Pons (tissue), 1 donor: ENCODE measurements at regions not wholly inside any gene's neighbourhood (a gene's known extent, or its start where the extent isn't known, plus 50 kb on each side); places are given as distances from the start of the nearest gene placed in this dataset.

Experiments
- DNase-seq: peaks from one replicate; pipeline ENCODE4 v3.0.0-alpha.2; 2016; ENCODE audit warnings: low spot score

DNA sequence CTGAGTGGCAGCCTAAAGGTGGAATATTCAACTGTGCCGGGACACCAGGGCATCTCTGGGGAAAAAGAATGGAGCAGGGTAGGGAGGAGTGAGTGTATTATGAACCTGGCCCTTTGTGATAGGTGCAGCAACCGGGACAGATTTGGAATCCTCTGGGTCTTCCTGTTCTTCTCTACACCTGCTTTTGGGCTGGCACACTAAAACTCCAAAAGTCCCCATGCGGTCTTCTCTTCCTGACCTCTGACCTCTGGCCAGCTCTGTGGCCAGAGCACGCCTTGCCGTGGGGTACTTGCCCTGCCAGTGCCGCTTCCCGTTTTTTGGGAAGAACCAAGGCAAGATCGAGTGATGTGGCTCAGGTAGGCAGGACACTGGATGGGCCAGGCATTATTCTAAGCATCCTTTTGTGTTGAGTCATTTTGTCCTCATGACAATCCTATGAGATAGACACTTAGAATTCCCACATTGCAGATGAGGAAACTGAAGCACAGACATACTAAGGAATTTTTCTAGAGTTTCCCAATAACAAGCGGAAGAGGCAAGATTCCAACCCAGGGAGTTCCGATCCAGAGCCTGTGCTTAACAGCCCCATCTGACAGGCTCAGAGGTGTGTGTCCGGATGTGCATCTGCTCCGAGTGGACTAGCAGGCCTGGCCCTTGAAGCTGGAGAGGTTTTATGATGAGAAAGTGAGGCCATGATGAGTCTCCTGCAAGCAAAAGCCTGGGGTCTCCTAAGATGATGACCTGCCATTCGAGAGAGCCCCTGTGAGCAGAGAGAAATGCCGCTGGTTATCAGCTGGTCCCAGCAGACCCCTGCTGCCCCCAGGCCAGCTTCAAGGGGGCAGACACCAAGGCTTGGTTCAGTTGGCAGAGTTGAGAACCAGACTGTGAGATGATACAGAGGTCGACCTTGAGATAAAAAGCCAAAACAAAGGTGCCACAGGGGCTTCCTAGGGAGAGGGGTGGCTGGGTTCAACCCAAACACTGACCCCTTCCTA is 67.9 kb upstream of the ESRRB start:
- DNase-seq = no peak

DNA sequence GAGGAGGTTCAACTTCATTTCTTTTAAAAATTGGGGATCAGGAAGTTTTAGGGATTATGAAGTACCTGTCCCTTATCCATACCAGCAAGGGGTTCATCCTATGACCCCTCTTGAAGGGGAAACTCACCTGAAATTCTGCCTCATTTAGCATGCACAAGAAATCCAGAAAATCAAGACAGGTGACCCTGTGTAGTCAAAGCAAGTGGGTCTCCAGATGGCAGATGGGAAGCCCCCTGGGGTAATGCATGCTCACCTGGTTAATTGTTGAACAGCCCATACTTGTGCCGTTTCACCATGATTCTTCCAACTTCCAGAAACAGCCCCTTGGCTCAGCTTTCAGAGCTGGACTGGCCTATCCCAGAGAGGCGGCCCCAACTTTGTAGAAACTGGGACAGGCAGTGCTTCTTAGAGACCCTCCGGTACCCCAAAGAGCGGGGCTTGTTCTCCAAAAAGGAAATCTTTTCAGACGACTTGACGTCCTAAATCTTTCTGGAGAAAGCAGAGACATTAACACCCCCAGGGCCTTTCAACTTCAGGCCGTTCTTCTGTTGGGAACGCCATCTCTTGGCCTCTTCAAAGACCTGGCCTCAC is 66.3 kb upstream of the ESRRB start:
- DNase-seq = no peak

DNA sequence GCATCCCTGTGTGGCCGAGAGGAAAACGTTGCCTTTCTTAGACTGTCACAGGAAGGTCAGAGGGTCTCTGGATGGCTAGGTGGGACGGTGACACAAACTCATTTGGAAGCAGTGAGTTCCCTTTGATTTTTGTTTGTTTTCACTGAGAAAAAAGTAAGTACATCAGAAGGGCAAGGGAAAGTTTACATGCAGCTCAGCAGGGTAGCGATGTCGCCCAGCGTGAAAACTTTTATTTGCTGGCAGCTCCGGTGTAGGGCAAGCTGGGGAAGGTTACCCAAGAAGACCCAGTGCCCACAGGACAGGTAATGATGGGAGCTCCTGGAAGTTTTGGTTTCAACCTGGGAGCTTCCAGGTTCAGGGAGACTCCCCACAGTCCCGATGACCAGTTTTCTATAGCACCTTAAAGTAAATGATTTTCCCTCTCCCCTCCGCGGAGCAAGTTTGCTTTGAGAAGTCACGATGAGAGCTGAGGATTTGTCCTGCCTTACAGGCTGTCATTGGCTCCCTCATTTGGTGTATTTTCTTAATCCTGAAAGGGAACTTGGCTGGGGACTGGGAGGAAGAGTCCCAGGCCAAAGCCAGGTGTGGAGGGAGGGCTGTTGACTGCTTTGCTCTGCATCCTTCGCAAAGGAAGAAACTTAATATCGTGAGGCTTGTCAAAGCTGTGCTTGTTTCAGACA is 64.7 kb upstream of the ESRRB start:
- DNase-seq = no peak

DNA sequence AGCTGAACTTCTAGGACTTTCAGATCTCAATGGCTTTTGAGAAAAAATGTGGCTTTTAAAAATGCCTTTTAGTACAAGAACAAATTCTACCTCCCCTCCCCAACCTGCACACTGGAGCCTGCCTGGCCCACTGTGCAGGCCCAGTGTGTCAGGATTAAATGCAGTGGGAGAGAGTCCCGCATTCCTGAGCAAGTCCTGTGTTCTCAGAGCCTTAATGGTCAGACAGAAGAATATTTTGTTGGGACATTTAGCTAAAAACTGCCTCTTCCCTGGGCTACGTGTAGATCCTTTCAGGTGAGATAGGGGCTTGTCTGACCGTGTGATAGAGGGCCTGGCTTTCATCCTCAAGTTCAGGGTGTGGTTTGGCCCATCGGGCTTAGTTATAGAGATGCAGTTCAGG is 63.1 kb upstream of the ESRRB start:
- DNase-seq = no peak

DNA sequence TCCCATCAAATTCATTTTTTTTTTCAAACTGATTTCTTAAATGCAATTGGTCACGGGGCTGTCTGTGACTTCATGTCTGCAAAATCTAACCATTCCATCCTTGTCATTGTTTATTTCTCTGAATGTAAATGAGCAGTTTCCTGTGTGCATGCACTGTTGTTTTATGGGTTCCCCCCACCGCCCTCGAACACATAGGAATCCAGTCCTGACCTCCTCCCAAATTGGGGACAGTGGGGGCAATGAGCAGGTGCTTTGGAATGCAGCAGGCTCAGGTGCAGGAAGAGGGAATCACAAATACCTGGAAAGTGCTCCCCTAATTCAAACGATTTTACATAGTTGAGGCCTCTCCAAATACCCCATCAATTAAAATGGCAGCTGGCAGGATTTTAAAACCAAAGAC is 62.6 kb upstream of the ESRRB start:
- DNase-seq = no peak

DNA sequence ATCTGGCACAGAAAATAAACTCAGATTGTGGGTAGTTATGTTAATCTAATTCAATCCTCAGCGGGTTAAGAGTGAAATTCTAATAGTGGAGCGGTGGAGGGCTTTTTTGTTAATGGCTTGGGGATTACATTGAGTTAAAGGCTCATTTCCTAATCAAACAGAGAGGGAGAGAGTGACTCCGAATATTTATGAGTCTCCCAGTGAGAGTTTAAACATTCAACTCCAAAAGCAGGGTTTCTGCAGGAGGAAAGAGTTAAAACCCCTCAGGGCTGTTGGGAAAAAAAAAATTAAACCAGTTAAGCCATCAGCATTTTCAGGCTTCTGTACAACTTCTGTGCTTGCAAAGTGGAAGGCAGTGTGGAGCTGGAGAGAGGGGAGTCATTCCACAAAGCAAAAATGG is 62.1 kb upstream of the ESRRB start:
- no peak for DNase-seq

DNA sequence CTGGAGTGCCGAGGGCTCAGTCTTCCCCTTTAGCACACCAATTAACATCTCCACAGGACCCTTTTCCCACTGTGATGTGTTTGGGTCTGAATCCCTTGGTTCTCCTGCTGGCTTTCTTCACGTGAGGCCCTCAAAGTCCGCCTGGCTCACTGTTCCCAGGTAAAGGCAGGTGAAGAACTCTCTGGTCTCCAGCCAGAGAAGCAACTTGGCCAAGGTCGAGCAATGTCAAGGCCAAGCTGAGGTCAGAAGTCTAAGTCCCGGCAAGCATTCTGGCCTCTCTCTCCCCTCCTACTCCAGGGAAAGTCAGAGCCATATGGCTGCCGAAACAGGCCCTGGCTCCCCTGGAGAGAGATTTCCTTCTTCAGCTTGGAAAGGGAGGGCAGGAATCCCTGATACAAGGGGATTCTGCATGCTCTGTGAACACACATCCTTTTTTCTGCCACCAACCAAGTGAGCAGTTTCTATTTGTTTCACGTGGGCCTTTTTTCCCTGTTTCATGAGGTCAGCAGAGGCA is 61.4 kb upstream of the ESRRB start:
- DNase-seq = no peak

DNA sequence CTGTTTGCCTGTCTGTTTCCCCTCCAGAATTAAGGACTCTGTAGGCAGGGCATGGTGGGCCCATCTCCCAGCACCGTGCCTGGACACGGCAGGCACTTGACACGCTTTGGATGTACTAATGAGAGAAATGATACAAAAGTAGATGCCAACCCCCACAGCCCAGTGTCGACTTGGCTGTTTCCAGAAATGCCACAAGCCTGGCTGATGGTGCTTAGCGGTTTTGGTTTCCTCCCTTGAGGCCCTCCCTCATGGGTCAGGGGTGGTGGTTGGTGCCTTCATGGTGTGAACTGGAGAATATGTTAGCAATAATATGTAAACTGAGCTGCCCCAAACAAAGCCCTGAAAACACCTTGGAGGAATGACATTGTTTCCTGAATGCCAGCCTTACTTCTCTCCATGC is 55.5 kb upstream of the ESRRB start:
- DNase-seq = no peak

DNA sequence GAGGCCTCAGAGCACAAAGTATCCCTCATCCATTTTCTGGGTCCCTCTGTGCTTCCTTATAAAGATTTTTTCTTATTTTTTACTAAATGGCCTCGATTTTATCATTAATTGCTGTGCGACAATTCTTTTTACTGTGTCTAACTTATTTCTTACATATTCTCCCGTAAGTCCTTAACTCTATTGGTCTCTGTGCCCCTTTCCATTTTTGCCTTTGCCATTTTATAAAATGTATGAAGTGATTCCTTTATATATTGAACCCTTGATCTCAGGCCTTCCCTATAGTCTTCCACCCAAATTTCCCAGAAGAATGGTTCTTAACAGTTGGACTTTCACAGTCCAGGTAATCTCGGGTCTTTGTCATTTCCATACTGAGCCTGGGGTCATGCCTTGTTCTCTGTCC is 55.0 kb upstream of the ESRRB start:
- no peak for DNase-seq

DNA sequence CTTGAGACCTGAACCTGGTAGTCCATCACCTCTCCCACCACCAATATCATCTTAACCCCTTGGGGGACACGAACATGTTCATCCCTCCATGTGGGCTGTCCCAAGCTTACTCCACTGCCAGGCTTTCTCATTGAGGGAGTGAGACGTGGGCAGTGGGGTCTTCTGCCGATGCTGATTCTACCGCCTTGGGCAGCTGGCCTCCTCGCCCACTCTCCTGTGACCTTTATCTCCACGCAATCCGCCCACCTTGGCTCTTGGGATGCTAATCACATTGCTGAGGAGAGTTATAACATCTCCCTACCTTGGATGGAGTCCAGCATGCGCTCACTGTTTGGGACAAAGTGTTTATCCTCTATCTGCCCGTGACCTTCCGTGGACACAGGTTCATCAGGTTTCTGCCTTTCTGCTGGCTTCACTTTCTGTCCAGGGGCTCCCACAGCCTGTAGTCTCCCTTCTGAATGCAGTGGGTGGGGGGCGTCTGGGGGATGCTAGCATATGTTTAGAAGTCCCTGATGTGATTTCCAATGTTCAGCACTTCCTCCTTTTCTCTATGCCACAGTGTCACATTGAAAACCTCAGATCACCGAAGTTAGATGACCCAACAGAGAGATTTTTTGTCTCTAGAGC is 53.2 kb upstream of the ESRRB start:
- DNase-seq = no peak

DNA sequence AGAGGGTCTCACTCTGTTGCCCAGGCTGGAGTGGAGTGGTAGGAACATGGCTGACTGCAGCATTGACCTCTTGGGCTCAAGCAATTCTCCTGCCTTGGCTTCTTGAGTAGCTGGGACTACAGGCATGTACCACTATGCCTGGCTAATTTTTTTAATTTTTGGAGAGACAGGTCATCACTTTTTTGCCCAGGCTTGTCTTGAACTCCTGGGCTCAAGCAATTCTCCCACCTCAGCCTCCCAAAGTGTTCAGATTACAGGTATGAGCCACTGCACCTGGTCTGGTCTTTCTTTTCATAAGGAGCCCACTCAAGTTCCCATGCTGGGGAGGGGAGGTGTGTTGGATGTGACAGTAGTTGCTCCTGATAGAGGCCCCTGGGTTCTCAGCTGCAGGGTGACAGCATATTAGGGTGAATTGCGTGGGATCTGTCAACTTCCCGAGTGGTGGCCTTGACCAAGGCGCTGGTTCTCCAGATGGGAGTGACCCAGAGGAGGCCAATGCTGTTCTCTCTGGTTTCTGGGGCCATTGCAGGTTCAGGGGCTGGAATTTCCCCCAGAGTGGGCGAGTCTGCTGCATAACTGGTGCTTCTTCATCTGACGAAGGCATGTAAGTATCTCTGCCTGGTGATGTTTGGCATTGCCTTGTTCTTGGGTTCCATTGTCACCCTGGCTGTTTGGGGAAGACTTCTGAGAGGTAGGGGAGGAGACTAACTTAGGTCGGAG is 52.4 kb upstream of the ESRRB start:
- no peak for DNase-seq

DNA sequence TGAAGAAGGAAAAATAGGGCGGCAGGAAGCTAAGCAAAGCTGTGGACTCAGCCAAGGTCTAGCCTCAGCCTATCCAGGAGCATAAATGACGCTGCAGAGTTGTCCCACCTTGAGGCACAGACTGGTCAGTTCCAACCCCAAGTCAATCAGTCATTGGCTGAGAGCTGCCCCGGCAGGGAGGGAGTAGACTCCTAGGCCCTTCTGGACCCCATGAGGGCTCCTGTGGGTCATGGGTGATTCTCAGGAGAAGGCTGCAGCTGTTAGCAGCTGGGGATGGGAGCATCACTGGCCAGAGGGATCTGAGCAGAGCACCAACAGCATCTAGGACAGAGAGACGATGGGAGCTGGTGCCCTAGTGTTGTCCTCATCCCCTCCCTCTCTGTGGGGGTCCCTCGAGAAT is 51.8 kb upstream of the ESRRB start:
- DNase-seq = no peak
